ENCODE measurements at regions not wholly inside any gene's neighbourhood (a gene's known extent, or its start where the extent isn't known, plus 50 kb on each side); places are given as distances from the start of the nearest gene placed in this dataset.

DNA sequence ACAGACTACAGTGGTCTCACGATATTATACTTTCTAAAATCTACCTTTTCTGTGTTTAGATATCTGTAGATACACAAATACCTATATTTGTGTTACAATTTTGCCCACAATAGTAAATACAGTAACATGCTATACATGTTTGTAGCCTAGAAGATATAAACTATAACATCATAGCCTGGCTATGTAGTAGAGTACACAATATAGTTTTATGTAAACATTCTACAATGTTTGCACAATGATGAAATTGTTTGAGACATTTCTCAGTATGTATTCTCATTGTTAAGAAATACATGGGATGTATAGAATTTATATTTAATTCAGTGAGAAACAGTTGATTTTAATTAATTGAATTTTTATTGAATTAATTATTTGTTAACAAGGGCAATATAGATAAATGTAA is 1367.0 kb downstream of the OTOL1 start:
- Histone ChIP-seq H3K9ac (no peak overlapping the region), H3K4me1 (ENCODE audit: control insufficient read depth in 1 of 2, insufficient read depth in 2 of 2, low read depth in 1 of 2, low read length in 1 of 2) (no peaks in the 10 kb centered on the region), H3K4me2 (no peak overlapping the region), H2AFZ (ENCODE audit: low read depth) (no peak overlapping the region), H4K20me1 (ENCODE audit: insufficient read depth) (no peaks in the 10 kb centered on the region), H3K79me2 (ENCODE audit: insufficient read depth) (no peaks in the 10 kb centered on the region), H3K4me3 (ENCODE audit: low read depth in 2 of 2, low read length in 1 of 2) (no peak overlapping the region), H3K36me3 (replicated peaks in 1 of 2; ENCODE audit: control insufficient read depth in 1 of 2, insufficient read depth in 2 of 2, low read length in 1 of 2) (no peaks in the 10 kb centered on the region), H3K9me3 (no peaks in the 10 kb centered on the region), H3K27me3 (ENCODE audit: insufficient read depth) (no peaks in the 10 kb centered on the region), H3K27ac (ENCODE audit: low read depth in 2 of 2, low read length in 1 of 2) (no peak overlapping the region), H3F3A (replicated peaks; ENCODE audit: insufficient read depth) (no peaks in the 10 kb centered on the region), H3K9me2 (no peaks in the 10 kb centered on the region)
- CTCF ChIA-PET: interaction anchor here (0.6 to 0.7 kb wide), 2 partner anchors 17 to 438 kb away, joined by 3 read pairs; no protein-coding TSS in a partner anchor
- TF ChIP-seq PBX3 (IDR thresholded peaks at IDR 0.05): no peak
- no peak for TF ChIP-seq CHD2 (IDR thresholded peaks at IDR 0.05; ENCODE audit: low read length, partially characterized antibody)
- no peak for TF ChIP-seq NFIC (IDR thresholded peaks at IDR 0.05; ENCODE audit: borderline replicate concordance)
- TF ChIP-seq MEF2A (IDR thresholded peaks at IDR 0.05; ENCODE audit: borderline replicate concordance, low read depth): no peak
- no peak for TF ChIP-seq EP300 (IDR thresholded peaks at IDR 0.05; ENCODE audit: borderline replicate concordance in 1 of 2, low read depth in 1 of 2, low read length in 1 of 2)
- TF ChIP-seq EZH2phosphoT487 (IDR thresholded peaks at IDR 0.05; ENCODE audit: borderline replicate concordance, low read depth): no peak
- TF ChIP-seq, protein P1, sequence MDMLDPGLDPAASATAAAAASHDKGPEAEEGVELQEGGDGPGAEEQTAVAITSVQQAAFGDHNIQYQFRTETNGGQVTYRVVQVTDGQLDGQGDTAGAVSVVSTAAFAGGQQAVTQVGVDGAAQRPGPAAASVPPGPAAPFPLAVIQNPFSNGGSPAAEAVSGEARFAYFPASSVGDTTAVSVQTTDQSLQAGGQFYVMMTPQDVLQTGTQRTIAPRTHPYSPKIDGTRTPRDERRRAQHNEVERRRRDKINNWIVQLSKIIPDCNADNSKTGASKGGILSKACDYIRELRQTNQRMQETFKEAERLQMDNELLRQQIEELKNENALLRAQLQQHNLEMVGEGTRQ (IDR thresholded peaks at IDR 0.05; ENCODE audit: borderline replicate concordance, low read depth, low read length): no peak
- TF ChIP-seq, protein P2, sequence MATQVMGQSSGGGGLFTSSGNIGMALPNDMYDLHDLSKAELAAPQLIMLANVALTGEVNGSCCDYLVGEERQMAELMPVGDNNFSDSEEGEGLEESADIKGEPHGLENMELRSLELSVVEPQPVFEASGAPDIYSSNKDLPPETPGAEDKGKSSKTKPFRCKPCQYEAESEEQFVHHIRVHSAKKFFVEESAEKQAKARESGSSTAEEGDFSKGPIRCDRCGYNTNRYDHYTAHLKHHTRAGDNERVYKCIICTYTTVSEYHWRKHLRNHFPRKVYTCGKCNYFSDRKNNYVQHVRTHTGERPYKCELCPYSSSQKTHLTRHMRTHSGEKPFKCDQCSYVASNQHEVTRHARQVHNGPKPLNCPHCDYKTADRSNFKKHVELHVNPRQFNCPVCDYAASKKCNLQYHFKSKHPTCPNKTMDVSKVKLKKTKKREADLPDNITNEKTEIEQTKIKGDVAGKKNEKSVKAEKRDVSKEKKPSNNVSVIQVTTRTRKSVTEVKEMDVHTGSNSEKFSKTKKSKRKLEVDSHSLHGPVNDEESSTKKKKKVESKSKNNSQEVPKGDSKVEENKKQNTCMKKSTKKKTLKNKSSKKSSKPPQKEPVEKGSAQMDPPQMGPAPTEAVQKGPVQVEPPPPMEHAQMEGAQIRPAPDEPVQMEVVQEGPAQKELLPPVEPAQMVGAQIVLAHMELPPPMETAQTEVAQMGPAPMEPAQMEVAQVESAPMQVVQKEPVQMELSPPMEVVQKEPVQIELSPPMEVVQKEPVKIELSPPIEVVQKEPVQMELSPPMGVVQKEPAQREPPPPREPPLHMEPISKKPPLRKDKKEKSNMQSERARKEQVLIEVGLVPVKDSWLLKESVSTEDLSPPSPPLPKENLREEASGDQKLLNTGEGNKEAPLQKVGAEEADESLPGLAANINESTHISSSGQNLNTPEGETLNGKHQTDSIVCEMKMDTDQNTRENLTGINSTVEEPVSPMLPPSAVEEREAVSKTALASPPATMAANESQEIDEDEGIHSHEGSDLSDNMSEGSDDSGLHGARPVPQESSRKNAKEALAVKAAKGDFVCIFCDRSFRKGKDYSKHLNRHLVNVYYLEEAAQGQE (IDR thresholded peaks at IDR 0.05; ENCODE audit: low read depth, low read length): no peak
- TF ChIP-seq SMC3 (IDR thresholded peaks at IDR 0.05; ENCODE audit: low read depth, low read length): no peak
- no peak for TF ChIP-seq RXRA (IDR thresholded peaks at IDR 0.05; ENCODE audit: borderline replicate concordance, low read depth)
- no peak for TF ChIP-seq MXI1 (IDR thresholded peaks at IDR 0.05; ENCODE audit: low read depth, low read length)
- no peak for TF ChIP-seq ELF1 (IDR thresholded peaks at IDR 0.05)
- TF ChIP-seq FOXM1 (IDR thresholded peaks at IDR 0.05; ENCODE audit: low read depth): no peak
- TF ChIP-seq JUND (IDR thresholded peaks at IDR 0.05): no peak
- no peak for TF ChIP-seq RAD21 (IDR thresholded peaks at IDR 0.05; ENCODE audit: low read length)
- no peak for TF ChIP-seq POLR2AphosphoS5 (IDR thresholded peaks at IDR 0.05; ENCODE audit: low read depth, low read length)
- no peak for TF ChIP-seq GATA2 (CRISPR knock-in tag; IDR thresholded peaks at IDR 0.05)
- no peak for TF ChIP-seq FOSL2 (IDR thresholded peaks at IDR 0.05; ENCODE audit: borderline replicate concordance, low read depth)
- TF ChIP-seq ZBTB33 (IDR thresholded peaks at IDR 0.05; ENCODE audit: borderline replicate concordance, low read depth): no peak
- no peak for DNase-seq
- WGBS (ENCODE audit: low lambda C conversion rate): 88% methylated on average over 1 of the region's 1 CpG
- POLR2A ChIA-PET: no interaction called here
